Body of pancreas (tissue), 4 donors: ENCODE measurements at regions not wholly inside any gene's neighbourhood (a gene's known extent, or its start where the extent isn't known, plus 50 kb on each side); places are given as distances from the start of the nearest gene placed in this dataset.

ENCODE experiments used
- POLR2A ChIP-seq, 3 donors: fragments of 450-650 bp; IDR thresholded peaks; one replicate each; pipeline ENCODE4 v1.6.1; 2016; ENCODE audit warnings: antibody characterized with exemption in 3 of 3, mild to moderate bottlenecking in 2 of 3
- TF ChIP-seq, protein P1 (sequence below), 7 experiments: fragments of 450-650 bp in 4 of 7; fragments of 200-600 bp in 3 of 7; sonication (generic) in 3 of 7; IDR thresholded peaks; one replicate each; pipeline ENCODE4 v1.5.1; 2016 to 2019; ENCODE audit warnings: antibody characterized with exemption in 7 of 7

DNA sequence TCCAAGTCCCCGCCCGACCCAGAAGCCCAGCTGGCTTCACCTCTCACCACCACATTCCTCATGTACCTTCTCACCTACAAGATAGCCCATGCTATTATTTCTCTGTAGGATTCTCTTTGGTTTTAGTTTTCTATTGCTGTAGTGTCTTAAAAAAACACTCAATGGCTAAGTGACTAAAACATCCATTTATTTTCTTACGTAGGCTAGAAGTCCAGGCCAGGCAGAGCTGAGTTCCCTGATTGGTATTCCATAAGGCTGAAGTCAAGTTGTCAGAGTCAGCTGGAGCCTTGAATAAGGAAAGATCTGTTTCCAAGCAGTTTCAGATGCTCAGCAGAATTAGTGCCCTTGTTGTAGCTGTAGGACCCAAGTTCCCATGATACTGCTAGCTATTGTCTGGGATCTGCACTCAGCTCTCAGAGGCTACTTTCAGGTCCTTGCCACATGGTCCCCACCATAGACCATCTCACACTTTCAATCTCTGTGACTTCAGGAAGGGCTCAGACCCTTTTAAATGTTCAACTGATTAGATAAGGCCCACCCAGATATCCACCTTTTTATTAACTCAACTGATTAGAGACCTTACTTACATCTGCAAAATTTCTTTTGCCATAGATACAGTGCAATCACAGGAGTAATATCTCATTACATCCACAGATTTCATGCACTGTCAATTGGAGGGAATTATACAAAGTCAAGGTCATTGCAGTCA lies 371.0 kb downstream of the TGFB2 start:
- TF ChIP-seq POLR2A (IDR thresholded peaks at IDR 0.05), result no peak
- TF ChIP-seq, protein P1, sequence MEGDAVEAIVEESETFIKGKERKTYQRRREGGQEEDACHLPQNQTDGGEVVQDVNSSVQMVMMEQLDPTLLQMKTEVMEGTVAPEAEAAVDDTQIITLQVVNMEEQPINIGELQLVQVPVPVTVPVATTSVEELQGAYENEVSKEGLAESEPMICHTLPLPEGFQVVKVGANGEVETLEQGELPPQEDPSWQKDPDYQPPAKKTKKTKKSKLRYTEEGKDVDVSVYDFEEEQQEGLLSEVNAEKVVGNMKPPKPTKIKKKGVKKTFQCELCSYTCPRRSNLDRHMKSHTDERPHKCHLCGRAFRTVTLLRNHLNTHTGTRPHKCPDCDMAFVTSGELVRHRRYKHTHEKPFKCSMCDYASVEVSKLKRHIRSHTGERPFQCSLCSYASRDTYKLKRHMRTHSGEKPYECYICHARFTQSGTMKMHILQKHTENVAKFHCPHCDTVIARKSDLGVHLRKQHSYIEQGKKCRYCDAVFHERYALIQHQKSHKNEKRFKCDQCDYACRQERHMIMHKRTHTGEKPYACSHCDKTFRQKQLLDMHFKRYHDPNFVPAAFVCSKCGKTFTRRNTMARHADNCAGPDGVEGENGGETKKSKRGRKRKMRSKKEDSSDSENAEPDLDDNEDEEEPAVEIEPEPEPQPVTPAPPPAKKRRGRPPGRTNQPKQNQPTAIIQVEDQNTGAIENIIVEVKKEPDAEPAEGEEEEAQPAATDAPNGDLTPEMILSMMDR (IDR thresholded peaks at IDR 0.05), result no peak
